C4-2B (cell line): ENCODE measurements at regions not wholly inside any gene's neighbourhood (a gene's known extent, or its start where the extent isn't known, plus 50 kb on each side); places are given as distances from the start of the nearest gene placed in this dataset.

Experiments used
- ZFX ChIP-seq: fragments of 450-650 bp; IDR thresholded peaks from 2 replicates; pipeline ENCODE4 v1.6.1; 2017
- TF ChIP-seq, protein P1 (sequence below): fragments of 450-650 bp; conservative IDR thresholded peaks from 2 replicates; pipeline ENCODE4 v1.5.1; 2017; ENCODE audit warnings: mild to moderate bottlenecking

GRCh38 chr4:148495463-148495862, 53.2 kb upstream of the NR3C2 start:
- TF ChIP-seq, protein P1, sequence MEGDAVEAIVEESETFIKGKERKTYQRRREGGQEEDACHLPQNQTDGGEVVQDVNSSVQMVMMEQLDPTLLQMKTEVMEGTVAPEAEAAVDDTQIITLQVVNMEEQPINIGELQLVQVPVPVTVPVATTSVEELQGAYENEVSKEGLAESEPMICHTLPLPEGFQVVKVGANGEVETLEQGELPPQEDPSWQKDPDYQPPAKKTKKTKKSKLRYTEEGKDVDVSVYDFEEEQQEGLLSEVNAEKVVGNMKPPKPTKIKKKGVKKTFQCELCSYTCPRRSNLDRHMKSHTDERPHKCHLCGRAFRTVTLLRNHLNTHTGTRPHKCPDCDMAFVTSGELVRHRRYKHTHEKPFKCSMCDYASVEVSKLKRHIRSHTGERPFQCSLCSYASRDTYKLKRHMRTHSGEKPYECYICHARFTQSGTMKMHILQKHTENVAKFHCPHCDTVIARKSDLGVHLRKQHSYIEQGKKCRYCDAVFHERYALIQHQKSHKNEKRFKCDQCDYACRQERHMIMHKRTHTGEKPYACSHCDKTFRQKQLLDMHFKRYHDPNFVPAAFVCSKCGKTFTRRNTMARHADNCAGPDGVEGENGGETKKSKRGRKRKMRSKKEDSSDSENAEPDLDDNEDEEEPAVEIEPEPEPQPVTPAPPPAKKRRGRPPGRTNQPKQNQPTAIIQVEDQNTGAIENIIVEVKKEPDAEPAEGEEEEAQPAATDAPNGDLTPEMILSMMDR = no peak
- TF ChIP-seq ZFX = no peak
